ENCODE measurements at regions not wholly inside any gene's neighbourhood (a gene's known extent, or its start where the extent isn't known, plus 50 kb on each side); places are given as distances from the start of the nearest gene placed in this dataset.
A peak's percentile ranks its signal among the peaks of the same experiment; 100 is the strongest.

DNA sequence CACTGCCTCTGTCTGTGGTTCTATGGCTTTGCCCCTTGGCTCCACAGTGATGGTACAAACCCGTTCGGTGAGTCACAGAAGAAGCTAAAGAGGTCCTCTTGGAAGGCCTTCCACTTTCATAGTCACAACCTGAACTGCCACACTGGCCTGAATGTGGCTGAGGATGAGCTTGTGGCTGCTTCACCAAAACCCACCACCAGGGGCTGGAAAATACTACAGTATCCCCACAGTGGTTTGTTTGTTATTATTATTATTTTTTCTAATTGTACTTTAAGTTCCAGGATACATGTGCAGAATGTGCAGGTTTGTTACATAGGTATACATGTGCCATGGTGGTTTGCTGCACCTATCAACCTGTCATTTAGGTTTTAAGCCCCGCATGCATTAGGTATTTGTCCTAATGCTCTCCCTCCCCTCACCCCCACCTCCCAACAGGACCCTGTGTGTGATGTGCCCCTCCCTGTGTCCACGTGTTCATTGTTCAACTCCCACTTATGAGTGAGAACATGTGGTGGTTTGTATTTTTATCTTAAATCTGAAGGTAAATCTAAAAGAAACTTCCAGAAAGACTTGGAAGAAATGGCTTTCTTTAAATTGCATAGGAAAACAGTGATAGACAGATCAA lies 160.8 kb upstream of the NPSR1 start:
- TF ChIP-seq CTCF (conservative IDR thresholded peaks at IDR 0.05; ENCODE audit: low read depth in 2 of 2) = peak; percentile 53 to 74
- TF ChIP-seq EZH2 (IDR thresholded peaks at IDR 0.05; ENCODE audit: low read depth, unreplicated experiment) = no peak
- no peak for TF ChIP-seq ZNF114 (CRISPR knock-in tag; IDR thresholded peaks at IDR 0.05)
- TF ChIP-seq EZH2phosphoT487 (IDR thresholded peaks at IDR 0.05; ENCODE audit: unreplicated experiment) = no peak
- no peak for TF ChIP-seq POLR2AphosphoS5 (IDR thresholded peaks at IDR 0.05; ENCODE audit: low read depth)
- TF ChIP-seq, protein P1, sequence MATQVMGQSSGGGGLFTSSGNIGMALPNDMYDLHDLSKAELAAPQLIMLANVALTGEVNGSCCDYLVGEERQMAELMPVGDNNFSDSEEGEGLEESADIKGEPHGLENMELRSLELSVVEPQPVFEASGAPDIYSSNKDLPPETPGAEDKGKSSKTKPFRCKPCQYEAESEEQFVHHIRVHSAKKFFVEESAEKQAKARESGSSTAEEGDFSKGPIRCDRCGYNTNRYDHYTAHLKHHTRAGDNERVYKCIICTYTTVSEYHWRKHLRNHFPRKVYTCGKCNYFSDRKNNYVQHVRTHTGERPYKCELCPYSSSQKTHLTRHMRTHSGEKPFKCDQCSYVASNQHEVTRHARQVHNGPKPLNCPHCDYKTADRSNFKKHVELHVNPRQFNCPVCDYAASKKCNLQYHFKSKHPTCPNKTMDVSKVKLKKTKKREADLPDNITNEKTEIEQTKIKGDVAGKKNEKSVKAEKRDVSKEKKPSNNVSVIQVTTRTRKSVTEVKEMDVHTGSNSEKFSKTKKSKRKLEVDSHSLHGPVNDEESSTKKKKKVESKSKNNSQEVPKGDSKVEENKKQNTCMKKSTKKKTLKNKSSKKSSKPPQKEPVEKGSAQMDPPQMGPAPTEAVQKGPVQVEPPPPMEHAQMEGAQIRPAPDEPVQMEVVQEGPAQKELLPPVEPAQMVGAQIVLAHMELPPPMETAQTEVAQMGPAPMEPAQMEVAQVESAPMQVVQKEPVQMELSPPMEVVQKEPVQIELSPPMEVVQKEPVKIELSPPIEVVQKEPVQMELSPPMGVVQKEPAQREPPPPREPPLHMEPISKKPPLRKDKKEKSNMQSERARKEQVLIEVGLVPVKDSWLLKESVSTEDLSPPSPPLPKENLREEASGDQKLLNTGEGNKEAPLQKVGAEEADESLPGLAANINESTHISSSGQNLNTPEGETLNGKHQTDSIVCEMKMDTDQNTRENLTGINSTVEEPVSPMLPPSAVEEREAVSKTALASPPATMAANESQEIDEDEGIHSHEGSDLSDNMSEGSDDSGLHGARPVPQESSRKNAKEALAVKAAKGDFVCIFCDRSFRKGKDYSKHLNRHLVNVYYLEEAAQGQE (IDR thresholded peaks at IDR 0.05; ENCODE audit: unreplicated experiment) = no peak
- no peak for TF ChIP-seq CREB1 (CRISPR knock-in tag; IDR thresholded peaks at IDR 0.05; ENCODE audit: low read depth)
- TF ChIP-seq STAT1 (IDR thresholded peaks at IDR 0.05; ENCODE audit: unreplicated experiment) = no peak
- no peak for TF ChIP-seq JUNB (IDR thresholded peaks at IDR 0.05; ENCODE audit: unreplicated experiment)
- no peak for TF ChIP-seq ETS1 (IDR thresholded peaks at IDR 0.05)
- TF ChIP-seq ZNF331 (CRISPR knock-in tag; IDR thresholded peaks at IDR 0.05; ENCODE audit: low read depth) = no peak

Measured in GM23338 (cell line).